ENCODE measurements at regions not wholly inside any gene's neighbourhood (a gene's known extent, or its start where the extent isn't known, plus 50 kb on each side); places are given as distances from the start of the nearest gene placed in this dataset.

- TF ChIP-seq ATF3 (IDR thresholded peaks at IDR 0.05) (no peak), CTCF (IDR thresholded peaks at IDR 0.05; ENCODE audit: low read depth, low read length, missing input control) (no peak), TAF1 (conservative IDR thresholded peaks at IDR 0.05) (no peak), MAX (IDR thresholded peaks at IDR 0.05) (no peak)
Observed at GRCh38 chr4:144456196-144456595, 189.8 kb upstream of the HHIP start.

Data from liver (tissue), 3 donors.